Spleen (tissue), 11 donors: ENCODE measurements at regions not wholly inside any gene's neighbourhood (a gene's known extent, or its start where the extent isn't known, plus 50 kb on each side); places are given as distances from the start of the nearest gene placed in this dataset.

Source experiments
- DNase-seq: peaks from one replicate; pipeline ENCODE4 v3.0.0-alpha.2; 2020
- H3K27ac ChIP-seq, 8 donors: fragments of 200-600 bp; sonication (generic) in 7 of 8; 1 replicate in 4 of 8; 2 replicates in 4 of 8; pipeline versions ENCODE4 v1.5.0 to v1.8.0; 2016 to 2021; ENCODE audit warnings: inconsistent platforms in 4 of 8, mild to moderate bottlenecking in 4 of 8, moderate library complexity in 1 of 8
- H3K27me3 ChIP-seq, 7 donors: fragments of 200-600 bp; sonication (generic) in 6 of 7; replicated peaks in 1 of 7; 1 replicate in 4 of 7; 2 replicates in 3 of 7; pipeline versions ENCODE4 v1.5.0 to v1.8.0; 2016 to 2021; ENCODE audit warnings: inconsistent platforms in 3 of 7, mild to moderate bottlenecking in 1 of 7
- H3K36me3 ChIP-seq, 6 donors: fragments of 200-600 bp; sonication (generic) in 5 of 6; 1 replicate in 4 of 6; 2 replicates in 2 of 6; pipeline versions ENCODE4 v1.5.0 to v1.8.0; 2016 to 2021; ENCODE audit warnings: inconsistent platforms in 2 of 6
- H3K4me1 ChIP-seq, 6 donors: fragments of 200-600 bp; sonication (generic) in 5 of 6; 1 replicate in 3 of 6; 2 replicates in 3 of 6; pipeline versions ENCODE4 v1.5.0 to v1.8.0; 2016 to 2021; ENCODE audit warnings: inconsistent platforms in 3 of 6
- H3K4me3 ChIP-seq, 8 donors: fragments of 200-600 bp; sonication (generic) in 7 of 8; 1 replicate in 4 of 8; 2 replicates in 4 of 8; pipeline versions ENCODE4 v1.5.0 to v1.8.0; 2016 to 2021; ENCODE audit warnings: inconsistent platforms in 4 of 8, mild to moderate bottlenecking in 4 of 8, moderate library complexity in 2 of 8
- H3K9me3 ChIP-seq, 8 donors: fragments of 200-600 bp; sonication (generic) in 7 of 8; 1 replicate in 4 of 8; 2 replicates in 4 of 8; pipeline versions ENCODE4 v1.5.0 to v1.8.0; 2016 to 2021; ENCODE audit warnings: inconsistent platforms in 4 of 8
- CTCF ChIP-seq, 11 experiments: fragments of 200-600 bp in 7 of 11; fragments of 450-650 bp in 4 of 11; sonication (generic) in 4 of 11; IDR thresholded peaks in 8 of 11; conservative IDR thresholded peaks in 3 of 11; 1 replicate in 7 of 11; 2 replicates in 4 of 11; pipeline versions ENCODE4 v1.4.0 to v1.8.0; 2016 to 2021; ENCODE audit warnings: antibody characterized with exemption in 11 of 11, inconsistent platforms in 4 of 11, mild to moderate bottlenecking in 1 of 11
- POLR2A ChIP-seq, 3 donors: fragments of 450-650 bp; IDR thresholded peaks; one replicate each; pipeline ENCODE4 v1.5.1; 2017; ENCODE audit warnings: antibody characterized with exemption in 3 of 3, mild to moderate bottlenecking in 1 of 3
- POLR2AphosphoS5 ChIP-seq, 3 donors: sonication (generic); formaldehyde crosslinking; IDR thresholded peaks; one replicate each; pipeline ENCODE4 v1.5.1; 2017; ENCODE audit warnings: antibody characterized with exemption in 3 of 3
- WGBS, 5 donors: extraction: QIAGEN DNeasy Blood & Tissue Kit in 3 of 5; methylation state at CpG; one replicate each; pipeline versions ENCODE4 v1.1.5 to v1.1.7; 2013 to 2018; 5-methylcytosine and 5-hydroxymethylcytosine counted together
- intact Hi-C: fragments of 100-400 bp; cut with DNase I; formaldehyde crosslinking; loops from one replicate; pipeline ENCODE4 v1.15.0; 2023; ENCODE audit warnings: low total_unique reads
- donor health status: healthy with polysubstance abuse.
- donor health status: DM: no; HTN: no; CAD: no; lungs with moderate emphysema.
- donor health status: DM: no; HTN: no; CAD: no.
- donor health status: Bipolar disorder and iron deficiency.
- donor health status: healthy.
- donor health status: DM: no; HTN: no; CAD: no.
- donor health status: DM: yes; HTN: yes; CAD: no.

GRCh38 chr6:126143761-126144251 lies 157.5 kb downstream of the TRMT11 start:
- Histone ChIP-seq H3K36me3 (no peaks in the 10 kb centered on the region), H3K27ac (no peak overlapping the region), H3K9me3 (peaks cover 0 to 14% (median 6%) of the 10 kb centered on the region in 8 donors), H3K4me3 (no peak overlapping the region), H3K27me3 (no peaks in the 10 kb centered on the region), H3K4me1 (no peaks in the 10 kb centered on the region)
- intact Hi-C loops: no loop called here
- 75 to 89% (median 87%) methylated on average over 3 of the region's 3 CpGs for WGBS, 5 donors
- no peak for DNase-seq
- TF ChIP-seq POLR2AphosphoS5 (IDR thresholded peaks at IDR 0.05) (no peak), POLR2A (IDR thresholded peaks at IDR 0.05) (no peak), CTCF (IDR thresholded peaks at IDR 0.05 in 8 of 11, conservative IDR thresholded peaks at IDR 0.05 in 3 of 11) (no peak)

DNA sequence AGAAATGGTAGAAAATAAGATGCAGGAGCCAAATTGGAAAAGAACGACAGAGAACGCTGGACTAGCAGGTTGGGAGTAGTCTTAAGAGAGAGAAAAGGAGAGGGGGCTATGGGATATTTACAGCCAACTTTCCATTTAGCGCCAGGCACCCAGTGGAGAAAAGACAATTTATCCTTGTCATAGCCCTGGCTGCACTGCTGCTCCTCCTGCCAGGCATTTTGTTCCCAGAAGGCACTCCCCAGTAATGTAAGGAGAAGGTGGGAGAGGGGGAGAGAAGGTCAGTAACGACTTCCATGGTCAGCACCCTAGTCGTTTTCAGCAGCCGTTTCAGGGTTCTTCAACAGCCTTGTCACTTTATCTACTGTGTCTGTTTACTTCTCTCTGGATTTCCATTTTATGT lies 159.0 kb downstream of the TRMT11 start:
- WGBS, 5 donors: 68 to 88% (median 75%) methylated on average over 6 of the region's 6 CpGs
- Histone ChIP-seq H3K4me1 (no peaks in the 10 kb centered on the region), H3K36me3 (no peaks in the 10 kb centered on the region), H3K27ac (no peak overlapping the region), H3K27me3 (no peaks in the 10 kb centered on the region), H3K9me3 (peaks cover 0 to 2% (median under 1%) of the 10 kb centered on the region in 8 donors), H3K4me3 (no peak overlapping the region)
- TF ChIP-seq POLR2AphosphoS5 (IDR thresholded peaks at IDR 0.05) (no peak), CTCF (IDR thresholded peaks at IDR 0.05 in 8 of 11, conservative IDR thresholded peaks at IDR 0.05 in 3 of 11) (no peak), POLR2A (IDR thresholded peaks at IDR 0.05) (no peak)
- no peak for DNase-seq
- intact Hi-C loops: no loop called here

GRCh38 chr6:126147291-126147815 lies 161.0 kb downstream of the TRMT11 start:
- DNase-seq: no peak
- intact Hi-C loops: no loop called here
- H3K4me1 ChIP-seq: no peaks in the 10 kb centered on the region
- WGBS, 5 donors: 79 to 94% (median 85%) methylated on average over 4 of the region's 4 CpGs
- no peaks in the 10 kb centered on the region for H3K9me3 ChIP-seq
- no peaks in the 10 kb centered on the region for H3K36me3 ChIP-seq
- H3K4me3 ChIP-seq: no peak overlapping the region
- H3K27ac ChIP-seq: no peak overlapping the region
- no peaks in the 10 kb centered on the region for H3K27me3 ChIP-seq
- TF ChIP-seq CTCF (IDR thresholded peaks at IDR 0.05 in 8 of 11, conservative IDR thresholded peaks at IDR 0.05 in 3 of 11) (no peak), POLR2AphosphoS5 (IDR thresholded peaks at IDR 0.05) (no peak), POLR2A (IDR thresholded peaks at IDR 0.05) (no peak)

- Histone ChIP-seq H3K27me3 (no peaks in the 10 kb centered on the region), H3K4me1 (no peaks in the 10 kb centered on the region), H3K9me3 (no peaks in the 10 kb centered on the region), H3K36me3 (no peaks in the 10 kb centered on the region), H3K4me3 (no peak overlapping the region), H3K27ac (no peak overlapping the region)
- WGBS, 5 donors: 36 to 84% (median 72%) methylated on average over 1 of the region's 1 CpG
- no peak for TF ChIP-seq CTCF (IDR thresholded peaks at IDR 0.05 in 8 of 11, conservative IDR thresholded peaks at IDR 0.05 in 3 of 11)
- DNase-seq: no peak
- intact Hi-C loops: no loop called here
Observed at GRCh38 chr6:126148853-126149252, 162.5 kb downstream of the TRMT11 start.
